Stimulated activated CD4-positive, alpha-beta T cell treated with anti-CD3 and anti-CD28 coated beads, Interleukin-15, amount 100 ng/mL, for 1 hour (primary cell): ENCODE measurements at regions not wholly inside any gene's neighbourhood (a gene's known extent, or its start where the extent isn't known, plus 50 kb on each side); places are given as distances from the start of the nearest gene placed in this dataset.

Experiments
- DNase-seq, 2 donors: peaks; one replicate each; pipeline ENCODE4 v3.0.0-alpha.2; 2020; ENCODE audit warnings: low read depth in 1 of 2, low spot score in 1 of 2

- DNase-seq, result no peak
Measured at GRCh38 chr5:96074870-96075269, 113.2 kb upstream of the ELL2 start.

- DNase-seq, result no peak
Measured at GRCh38 chr5:96074460-96074859, 112.8 kb upstream of the ELL2 start.

GRCh38 chr5:96072791-96073165 lies 111.1 kb upstream of the ELL2 start:
- DNase-seq, result no peak

GRCh38 chr5:96072138-96072790 lies 110.6 kb upstream of the ELL2 start:
- DNase-seq, result no peak

- no peak for DNase-seq
Measured at GRCh38 chr5:96070622-96071225, 109.1 kb upstream of the ELL2 start.

- DNase-seq, result no peak
Measured at GRCh38 chr5:96067894-96068614, 106.4 kb upstream of the ELL2 start.

GRCh38 chr5:96067251-96067650 lies 105.6 kb upstream of the ELL2 start:
- DNase-seq, result no peak

DNA sequence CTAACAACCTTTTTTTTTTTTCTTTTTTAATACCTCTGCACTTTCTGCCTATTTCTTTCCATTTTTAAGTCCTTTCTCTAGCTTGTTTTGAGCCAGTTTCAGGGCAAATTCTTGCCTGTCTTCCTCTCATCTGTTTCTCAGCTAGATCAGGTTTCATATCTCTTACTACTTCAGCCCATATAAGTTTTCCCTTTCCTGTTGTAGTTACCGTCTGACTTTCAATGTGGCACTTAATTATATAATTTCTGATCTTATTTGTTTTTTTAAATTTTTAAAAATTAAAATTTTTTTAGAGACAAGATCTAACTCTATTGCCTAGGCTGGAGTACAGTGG lies 104.7 kb upstream of the ELL2 start:
- no peak for DNase-seq

- DNase-seq, result no peak
Measured at GRCh38 chr5:96065685-96066385, 104.2 kb upstream of the ELL2 start.

- no peak for DNase-seq
Measured at GRCh38 chr5:96064877-96065276, 103.2 kb upstream of the ELL2 start.

DNA sequence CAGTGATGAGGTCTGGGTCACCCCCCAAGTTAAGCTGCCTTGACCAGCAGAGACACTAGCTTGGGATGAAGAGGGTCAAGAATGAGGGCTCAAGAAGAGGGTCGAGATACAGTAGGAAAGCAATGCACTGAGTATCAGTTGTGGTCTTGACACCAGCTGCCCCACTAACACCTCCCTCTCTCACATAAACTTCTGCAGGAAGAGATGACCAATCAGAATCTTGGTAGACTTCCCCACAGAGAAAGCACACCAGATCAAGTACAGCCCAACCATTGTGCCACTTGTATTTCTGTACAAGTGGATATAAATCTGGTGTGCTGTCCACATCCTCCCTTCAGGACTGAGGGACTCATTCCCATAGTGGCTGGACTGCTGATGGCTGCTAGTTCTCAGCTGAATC lies 101.2 kb upstream of the ELL2 start:
- DNase-seq, result no peak

GRCh38 chr5:96058084-96058483 lies 96.4 kb upstream of the ELL2 start:
- DNase-seq, result no peak

- DNase-seq, result no peak
Measured at GRCh38 chr5:96054311-96055030, 92.8 kb upstream of the ELL2 start.

DNA sequence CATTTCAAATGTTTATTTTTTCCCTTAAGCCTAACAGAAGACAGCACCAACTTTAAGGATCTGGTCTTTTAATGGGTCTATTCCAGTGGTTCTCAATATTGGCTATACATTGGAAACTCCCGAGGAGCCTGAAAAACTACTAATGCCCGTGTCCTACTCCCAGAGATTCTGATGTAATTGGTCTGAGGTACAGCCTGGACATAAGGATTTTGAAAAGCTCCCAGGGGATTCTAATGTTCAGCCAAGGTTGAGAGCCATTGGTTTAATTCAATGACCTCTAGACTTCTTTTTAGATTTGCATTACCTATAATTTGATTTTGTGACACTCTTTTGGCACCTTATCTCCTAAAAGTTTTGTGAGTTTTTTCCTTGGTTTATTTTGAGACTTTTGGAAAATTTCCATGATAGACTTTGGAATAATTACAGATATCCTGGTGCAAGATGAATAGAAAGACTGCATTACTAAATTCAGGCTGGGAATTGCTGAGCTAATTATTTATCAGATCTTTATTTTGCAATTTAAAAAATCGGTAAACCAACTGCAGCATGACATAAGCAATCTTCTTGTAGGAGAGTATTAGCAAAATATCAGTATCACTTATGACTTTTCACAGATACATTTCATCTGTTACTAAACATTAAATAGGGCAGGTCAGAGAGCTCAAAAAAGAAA lies 91.5 kb upstream of the ELL2 start:
- no peak for DNase-seq

GRCh38 chr5:96052374-96052773 lies 90.7 kb upstream of the ELL2 start:
- DNase-seq, result no peak

GRCh38 chr5:96051401-96051830 lies 89.8 kb upstream of the ELL2 start:
- DNase-seq, result no peak

GRCh38 chr5:96050273-96050880 lies 88.7 kb upstream of the ELL2 start:
- DNase-seq, result no peak

GRCh38 chr5:96049398-96050272 lies 88.0 kb upstream of the ELL2 start:
- DNase-seq, result no peak

DNA sequence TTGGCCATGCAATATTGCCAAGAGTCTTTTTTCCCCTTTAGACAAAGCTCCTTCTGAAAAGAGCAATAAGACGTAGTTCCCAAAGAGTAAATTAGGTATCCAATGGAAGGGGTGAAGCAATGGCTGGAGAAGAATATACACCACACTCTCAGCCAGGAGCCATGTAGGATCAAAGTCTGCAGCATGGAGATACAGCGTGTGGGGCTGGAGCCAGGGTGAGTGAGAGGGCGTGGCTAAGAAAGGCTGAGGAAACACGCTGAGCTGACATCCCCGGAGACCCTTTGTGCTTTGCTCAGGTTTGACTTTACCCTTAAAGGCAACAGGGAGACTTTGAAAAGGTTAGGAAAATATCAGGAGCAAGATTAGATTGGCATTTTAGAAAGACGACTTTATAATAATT lies 87.1 kb upstream of the ELL2 start:
- DNase-seq, result no peak

DNA sequence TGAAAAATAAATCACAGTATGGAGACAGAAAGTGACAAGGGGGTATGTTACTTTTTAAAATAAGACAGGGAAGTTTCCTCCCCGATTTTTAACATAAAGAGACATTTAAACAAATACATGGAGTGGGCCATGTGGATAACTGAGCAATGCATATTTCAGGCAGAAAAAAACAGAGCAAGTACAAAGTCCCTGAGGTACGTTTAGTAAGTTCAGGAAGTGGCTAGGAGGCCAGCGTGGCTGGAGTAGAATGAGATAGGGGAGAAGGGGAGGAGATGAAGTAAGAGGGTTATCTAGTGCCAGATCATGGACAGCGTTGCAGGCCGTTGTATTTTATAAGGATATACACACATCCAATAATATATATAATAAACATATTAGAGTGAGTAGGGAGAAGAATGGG lies 84.2 kb upstream of the ELL2 start:
- DNase-seq, result no peak
